ENCODE measurements at regions not wholly inside any gene's neighbourhood (a gene's known extent, or its start where the extent isn't known, plus 50 kb on each side); places are given as distances from the start of the nearest gene placed in this dataset.

- TF ChIP-seq POLR2A (IDR thresholded peaks at IDR 0.05) (no peak), CTCF (IDR thresholded peaks at IDR 0.05) (no peak)
These were observed 202.4 kb upstream of the NEBL start for GRCh38 chr10:21099291-21100062.

Measured in Peyer's patch (tissue), 4 donors.